ENCODE measurements at regions not wholly inside any gene's neighbourhood (a gene's known extent, or its start where the extent isn't known, plus 50 kb on each side); places are given as distances from the start of the nearest gene placed in this dataset.

DNA sequence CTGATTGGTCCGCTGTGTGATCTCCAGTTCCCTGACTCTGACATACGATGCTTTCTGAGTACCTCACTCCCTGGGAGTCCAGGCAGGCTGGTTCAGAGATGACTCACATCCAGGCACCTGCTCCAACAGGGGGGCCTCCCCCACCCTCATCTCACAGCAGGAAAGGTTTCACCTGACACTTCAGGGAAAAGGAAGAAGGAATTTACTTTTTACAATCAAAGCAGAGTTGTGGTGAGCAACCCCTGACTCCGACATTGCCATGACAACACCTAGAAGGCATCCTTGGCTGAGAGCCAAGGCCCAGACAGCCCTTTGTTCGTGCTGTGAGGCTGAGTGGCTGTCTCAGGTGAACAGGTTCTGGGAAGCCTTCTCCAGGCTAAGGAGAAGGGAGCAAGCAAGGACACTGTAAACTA is 164.6 kb upstream of the GJB5 start:
- TF ChIP-seq, protein P1, sequence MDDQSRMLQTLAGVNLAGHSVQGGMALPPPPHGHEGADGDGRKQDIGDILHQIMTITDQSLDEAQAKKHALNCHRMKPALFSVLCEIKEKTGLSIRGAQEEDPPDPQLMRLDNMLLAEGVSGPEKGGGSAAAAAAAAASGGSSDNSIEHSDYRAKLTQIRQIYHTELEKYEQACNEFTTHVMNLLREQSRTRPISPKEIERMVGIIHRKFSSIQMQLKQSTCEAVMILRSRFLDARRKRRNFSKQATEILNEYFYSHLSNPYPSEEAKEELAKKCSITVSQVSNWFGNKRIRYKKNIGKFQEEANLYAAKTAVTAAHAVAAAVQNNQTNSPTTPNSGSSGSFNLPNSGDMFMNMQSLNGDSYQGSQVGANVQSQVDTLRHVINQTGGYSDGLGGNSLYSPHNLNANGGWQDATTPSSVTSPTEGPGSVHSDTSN (CRISPR knock-in tag; IDR thresholded peaks at IDR 0.05) = no peak
- TF ChIP-seq ZNF221 (tag by site-specific recombination; IDR thresholded peaks at IDR 0.05; ENCODE audit: borderline replicate concordance) (no peak), ZFP37 (tag by site-specific recombination; IDR thresholded peaks at IDR 0.05) (no peak)
